Panc1 (cell line): ENCODE measurements at regions not wholly inside any gene's neighbourhood (a gene's known extent, or its start where the extent isn't known, plus 50 kb on each side); places are given as distances from the start of the nearest gene placed in this dataset.

Source experiments
- POLR2AphosphoS5 ChIP-seq: IDR thresholded peaks from 2 replicates; pipeline ENCODE4 v1.6.1; 2012; ENCODE audit warnings: mild to moderate bottlenecking, low read depth, low read length, moderate library complexity
- TF ChIP-seq, protein P1 (sequence below): fragments of 450-650 bp; IDR thresholded peaks from 2 replicates; pipeline ENCODE4 v1.5.1; 2017; ENCODE audit warnings: mild to moderate bottlenecking
- TF ChIP-seq, protein P2 (sequence below), 2 experiments: IDR thresholded peaks; 2 replicates each; pipeline ENCODE4 v1.6.1; 2011 to 2012; ENCODE audit warnings: low read depth in 2 of 2, control low read depth in 1 of 2, low read length in 1 of 2, mild to moderate bottlenecking in 1 of 2, moderate library complexity in 1 of 2; ENCODE audit not compliant: insufficient read depth in 1 of 2

DNA sequence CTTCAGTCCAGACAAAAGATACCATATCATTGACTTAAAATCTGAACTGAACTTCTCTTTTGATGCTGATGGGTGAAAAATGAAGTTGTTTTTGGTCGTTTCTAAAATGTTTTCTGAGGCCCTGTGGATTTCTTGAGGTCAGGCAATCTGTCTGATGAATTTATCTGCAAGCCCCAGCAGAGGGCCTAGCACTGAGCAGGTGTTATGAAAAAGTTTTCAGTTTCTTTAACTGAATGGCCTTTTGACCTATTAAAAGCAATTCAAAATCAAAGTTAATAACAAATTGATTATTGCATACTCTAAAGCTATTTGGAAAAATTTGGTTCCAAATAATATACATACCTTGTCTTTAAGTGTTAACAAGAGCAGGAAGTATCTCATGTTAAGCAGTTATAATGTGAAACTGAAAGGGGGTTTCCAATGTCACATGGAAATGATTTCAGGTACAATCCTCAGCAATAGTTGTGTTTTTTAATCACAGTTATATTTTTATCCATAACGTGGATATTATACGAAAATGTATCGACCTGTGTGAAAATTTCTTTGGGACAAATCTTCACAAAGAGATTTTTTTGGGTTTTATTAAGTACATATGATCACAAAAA lies 285.0 kb downstream of the SPANXN1 start:
- TF ChIP-seq POLR2AphosphoS5 = no peak
- TF ChIP-seq, protein P1, sequence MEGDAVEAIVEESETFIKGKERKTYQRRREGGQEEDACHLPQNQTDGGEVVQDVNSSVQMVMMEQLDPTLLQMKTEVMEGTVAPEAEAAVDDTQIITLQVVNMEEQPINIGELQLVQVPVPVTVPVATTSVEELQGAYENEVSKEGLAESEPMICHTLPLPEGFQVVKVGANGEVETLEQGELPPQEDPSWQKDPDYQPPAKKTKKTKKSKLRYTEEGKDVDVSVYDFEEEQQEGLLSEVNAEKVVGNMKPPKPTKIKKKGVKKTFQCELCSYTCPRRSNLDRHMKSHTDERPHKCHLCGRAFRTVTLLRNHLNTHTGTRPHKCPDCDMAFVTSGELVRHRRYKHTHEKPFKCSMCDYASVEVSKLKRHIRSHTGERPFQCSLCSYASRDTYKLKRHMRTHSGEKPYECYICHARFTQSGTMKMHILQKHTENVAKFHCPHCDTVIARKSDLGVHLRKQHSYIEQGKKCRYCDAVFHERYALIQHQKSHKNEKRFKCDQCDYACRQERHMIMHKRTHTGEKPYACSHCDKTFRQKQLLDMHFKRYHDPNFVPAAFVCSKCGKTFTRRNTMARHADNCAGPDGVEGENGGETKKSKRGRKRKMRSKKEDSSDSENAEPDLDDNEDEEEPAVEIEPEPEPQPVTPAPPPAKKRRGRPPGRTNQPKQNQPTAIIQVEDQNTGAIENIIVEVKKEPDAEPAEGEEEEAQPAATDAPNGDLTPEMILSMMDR = no peak
- TF ChIP-seq, protein P2, sequence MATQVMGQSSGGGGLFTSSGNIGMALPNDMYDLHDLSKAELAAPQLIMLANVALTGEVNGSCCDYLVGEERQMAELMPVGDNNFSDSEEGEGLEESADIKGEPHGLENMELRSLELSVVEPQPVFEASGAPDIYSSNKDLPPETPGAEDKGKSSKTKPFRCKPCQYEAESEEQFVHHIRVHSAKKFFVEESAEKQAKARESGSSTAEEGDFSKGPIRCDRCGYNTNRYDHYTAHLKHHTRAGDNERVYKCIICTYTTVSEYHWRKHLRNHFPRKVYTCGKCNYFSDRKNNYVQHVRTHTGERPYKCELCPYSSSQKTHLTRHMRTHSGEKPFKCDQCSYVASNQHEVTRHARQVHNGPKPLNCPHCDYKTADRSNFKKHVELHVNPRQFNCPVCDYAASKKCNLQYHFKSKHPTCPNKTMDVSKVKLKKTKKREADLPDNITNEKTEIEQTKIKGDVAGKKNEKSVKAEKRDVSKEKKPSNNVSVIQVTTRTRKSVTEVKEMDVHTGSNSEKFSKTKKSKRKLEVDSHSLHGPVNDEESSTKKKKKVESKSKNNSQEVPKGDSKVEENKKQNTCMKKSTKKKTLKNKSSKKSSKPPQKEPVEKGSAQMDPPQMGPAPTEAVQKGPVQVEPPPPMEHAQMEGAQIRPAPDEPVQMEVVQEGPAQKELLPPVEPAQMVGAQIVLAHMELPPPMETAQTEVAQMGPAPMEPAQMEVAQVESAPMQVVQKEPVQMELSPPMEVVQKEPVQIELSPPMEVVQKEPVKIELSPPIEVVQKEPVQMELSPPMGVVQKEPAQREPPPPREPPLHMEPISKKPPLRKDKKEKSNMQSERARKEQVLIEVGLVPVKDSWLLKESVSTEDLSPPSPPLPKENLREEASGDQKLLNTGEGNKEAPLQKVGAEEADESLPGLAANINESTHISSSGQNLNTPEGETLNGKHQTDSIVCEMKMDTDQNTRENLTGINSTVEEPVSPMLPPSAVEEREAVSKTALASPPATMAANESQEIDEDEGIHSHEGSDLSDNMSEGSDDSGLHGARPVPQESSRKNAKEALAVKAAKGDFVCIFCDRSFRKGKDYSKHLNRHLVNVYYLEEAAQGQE (IDR thresholded peaks at IDR 0.05; ENCODE audit: insufficient read depth in 1 of 2, low read depth in 2 of 2, low read length in 1 of 2) = no peak
